GM12891 (cell line): ENCODE measurements at regions not wholly inside any gene's neighbourhood (a gene's known extent, or its start where the extent isn't known, plus 50 kb on each side); places are given as distances from the start of the nearest gene placed in this dataset.

Source experiments
- DNase-seq: peaks from one replicate; pipeline ENCODE4 v3.0.0; 2011; ENCODE audit warnings: low spot score; ENCODE audit not compliant: insufficient read length
- FAIRE-seq: peaks from 2 replicates; lab custom pipeline; 2011; peaks lifted over from hg19 to GRCh38; lab: Jason Lieb, UNC
- PAX5 ChIP-seq: IDR thresholded peaks from 2 replicates; pipeline ENCODE4 v1.6.1; 2011; ENCODE audit warnings: low read length, moderate library complexity, mild to moderate bottlenecking; ENCODE audit not compliant: insufficient read depth, severe bottlenecking
- POLR2A ChIP-seq: IDR thresholded peaks from 2 replicates; pipeline ENCODE4 v1.6.1; 2011; ENCODE audit warnings: low read depth, low read length, control low read depth
- POLR2AphosphoS5 ChIP-seq: IDR thresholded peaks from 2 replicates; pipeline ENCODE4 v1.6.1; 2011; ENCODE audit warnings: low read depth, low read length, control low read depth
- POU2F2 ChIP-seq: IDR thresholded peaks from 2 replicates; pipeline ENCODE4 v1.6.1; 2011; ENCODE audit warnings: low read depth, mild to moderate bottlenecking, control low read depth, low read length, moderate library complexity
- SPI1 ChIP-seq: IDR thresholded peaks from 2 replicates; pipeline ENCODE4 v1.6.1; 2011; ENCODE audit warnings: low read depth, low read length, control low read depth
- TAF1 ChIP-seq: IDR thresholded peaks from 2 replicates; pipeline ENCODE4 v1.6.1; 2011; ENCODE audit warnings: low read depth, low read length, control low read depth

- DNase-seq (no peak), FAIRE-seq (no peak)
- TF ChIP-seq POU2F2 (no peak), POLR2AphosphoS5 (no peak), POLR2A (no peak), SPI1 (no peak), PAX5 (no peak), TAF1 (no peak)
Measured at GRCh38 chr11:33634291-33634834, 66.3 kb downstream of the C11orf91 start.

- FAIRE-seq (no peak), DNase-seq (no peak)
- TF ChIP-seq POLR2AphosphoS5: no peak
- no peak for TF ChIP-seq POU2F2
- TF ChIP-seq POLR2A: no peak
- no peak for TF ChIP-seq SPI1
- no peak for TF ChIP-seq PAX5
- no peak for TF ChIP-seq TAF1
Measured at GRCh38 chr11:33633251-33634003, 67.2 kb downstream of the C11orf91 start.

DNA sequence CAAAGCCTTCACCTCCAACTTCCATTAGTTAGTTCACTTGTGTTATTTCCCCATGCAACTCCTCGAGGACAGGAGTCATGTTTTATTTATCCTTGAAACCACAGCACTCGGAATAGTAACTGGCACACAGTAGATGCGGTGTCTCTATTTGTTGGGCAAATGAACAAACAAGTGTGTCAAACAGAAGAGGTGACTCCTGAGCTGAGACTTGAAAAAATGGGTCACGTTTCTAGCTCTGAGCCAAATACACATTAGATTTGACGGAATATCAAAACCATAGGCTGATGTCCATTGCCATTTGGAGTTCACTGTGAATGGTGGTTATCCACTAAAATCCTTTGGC, 68.9 kb downstream of the C11orf91 start:
- DNase-seq (no peak), FAIRE-seq (no peak)
- no peak for TF ChIP-seq POU2F2
- no peak for TF ChIP-seq TAF1

DNA sequence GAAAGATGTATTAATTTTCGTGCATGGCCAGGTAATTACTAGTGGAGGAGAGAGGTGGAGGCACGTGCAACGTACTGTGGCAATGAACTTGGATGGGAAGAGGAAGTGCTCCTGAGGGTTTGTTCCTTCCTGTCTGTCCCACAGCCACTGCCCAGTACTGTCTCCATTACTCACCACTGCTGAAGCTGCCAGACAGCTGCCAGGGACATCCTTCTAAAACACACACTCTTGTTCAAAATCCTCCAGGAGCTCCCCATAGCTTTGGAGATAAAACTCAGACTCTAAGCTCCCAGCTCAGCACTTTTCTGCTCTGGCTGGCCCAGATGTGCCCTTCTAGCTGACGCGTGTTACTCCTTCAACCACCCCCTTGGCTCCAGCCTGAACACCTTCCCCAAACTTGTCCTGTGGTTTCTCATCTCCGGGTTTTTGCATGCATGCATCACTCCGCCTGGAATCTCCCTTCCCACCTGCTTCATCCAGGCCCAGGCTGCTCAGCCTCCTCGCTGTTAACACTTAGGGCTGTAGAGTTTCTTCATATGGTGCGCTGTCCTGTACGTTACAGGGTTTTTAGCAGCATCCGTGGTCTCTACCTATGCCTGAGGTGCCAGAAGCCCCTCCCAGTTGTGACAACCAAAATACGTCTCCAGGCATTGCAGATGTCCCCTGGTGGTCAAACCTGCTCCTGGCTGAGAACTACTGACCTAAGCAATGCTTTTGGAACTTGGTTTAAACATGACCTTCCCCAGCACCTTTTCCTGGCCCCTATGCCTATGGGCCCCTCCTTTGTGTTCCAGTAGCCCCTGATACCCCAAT, 69.5 kb downstream of the C11orf91 start:
- TF ChIP-seq POLR2A: no peak
- TF ChIP-seq TAF1: no peak
- no peak for TF ChIP-seq PAX5
- TF ChIP-seq POU2F2: no peak
- no peak for TF ChIP-seq POLR2AphosphoS5
- TF ChIP-seq SPI1: no peak
- no peak for FAIRE-seq
- DNase-seq: no peak

GRCh38 chr11:33624083-33624482, 76.5 kb downstream of the C11orf91 start:
- TF ChIP-seq PAX5 (no peak), POLR2AphosphoS5 (no peak), POU2F2 (no peak), SPI1 (no peak), TAF1 (no peak), POLR2A (no peak)
- FAIRE-seq: no peak
- DNase-seq: no peak

- FAIRE-seq (no peak), DNase-seq (no peak)
- TF ChIP-seq POLR2A (no peak), POU2F2 (no peak), SPI1 (0 out of 2 replicates have a peak, but pooled peaks have one; percentile 25), TAF1 (no peak)
Measured at GRCh38 chr11:33622806-33623205, 77.8 kb downstream of the C11orf91 start.

DNA sequence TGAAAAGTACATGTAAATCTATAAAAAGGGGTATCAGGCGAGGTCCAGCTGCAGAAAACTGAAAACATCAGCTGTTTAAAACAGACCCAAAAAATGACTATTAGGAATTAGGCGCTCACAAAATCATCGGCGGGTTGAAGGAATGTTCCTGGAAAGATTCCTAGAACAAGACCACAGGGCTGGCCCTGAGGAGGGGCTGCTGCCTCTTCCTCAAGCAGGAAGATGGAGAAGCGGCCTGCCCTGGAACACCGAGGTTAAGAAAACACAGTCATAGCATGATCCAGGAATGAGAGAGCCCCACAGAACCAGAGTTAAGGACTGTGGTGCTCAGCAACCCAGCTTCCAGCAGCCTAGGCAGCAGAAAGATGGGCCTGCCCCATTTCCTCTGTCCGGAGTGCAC, 78.4 kb downstream of the C11orf91 start:
- TF ChIP-seq TAF1 (no peak), POLR2AphosphoS5 (no peak), POLR2A (no peak), PAX5 (no peak), SPI1 (no peak), POU2F2 (no peak)
- FAIRE-seq: no peak
- DNase-seq: no peak

DNA sequence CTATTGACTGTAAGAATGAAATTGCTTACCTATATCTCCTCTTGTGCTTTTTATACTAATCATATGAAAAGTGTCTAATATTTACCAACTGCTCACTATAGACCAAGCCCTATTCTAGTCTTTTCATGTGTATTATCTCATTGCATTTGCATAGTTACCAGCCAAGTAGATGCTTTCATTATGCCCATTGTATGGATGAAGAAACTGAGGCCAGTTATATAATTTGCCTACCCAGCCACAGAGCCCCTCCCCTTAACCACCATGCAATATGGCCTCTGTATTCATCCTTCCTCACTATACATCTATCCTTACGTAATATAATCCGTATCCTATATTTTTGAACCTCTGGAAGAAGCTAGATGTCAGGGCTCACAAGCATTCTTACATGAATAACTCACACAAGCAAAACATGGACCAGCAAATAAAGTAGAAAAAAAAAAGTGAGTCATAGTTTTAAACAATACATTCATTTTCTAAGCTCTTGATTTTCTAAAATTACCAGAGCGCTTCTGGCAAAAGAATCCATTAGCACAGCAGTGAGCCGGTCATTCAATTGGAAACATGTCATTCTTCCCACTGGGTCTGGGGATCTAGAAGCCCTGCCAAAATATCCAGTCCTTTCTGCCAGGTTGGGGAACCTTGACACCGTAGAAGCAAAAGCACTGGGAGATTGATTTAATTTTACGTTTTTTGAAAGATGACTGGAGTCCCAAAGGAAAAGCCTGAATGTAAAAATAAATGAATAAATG, 80.0 kb downstream of the C11orf91 start:
- DNase-seq: no peak

GRCh38 chr11:33618956-33619355, 81.7 kb downstream of the C11orf91 start:
- no peak for DNase-seq
- no peak for FAIRE-seq
- TF ChIP-seq SPI1: no peak
- no peak for TF ChIP-seq POLR2AphosphoS5
- TF ChIP-seq POU2F2: no peak
- TF ChIP-seq PAX5: no peak
- no peak for TF ChIP-seq POLR2A
- no peak for TF ChIP-seq TAF1

More for the DNA sequence above, 80.0 kb downstream of the C11orf91 start:
- FAIRE-seq: no peak
- TF ChIP-seq POU2F2: no peak
- TF ChIP-seq POLR2A: no peak
- TF ChIP-seq PAX5: no peak
- no peak for TF ChIP-seq SPI1
- no peak for TF ChIP-seq TAF1
- no peak for TF ChIP-seq POLR2AphosphoS5
